ENCODE measurements at regions not wholly inside any gene's neighbourhood (a gene's known extent, or its start where the extent isn't known, plus 50 kb on each side); places are given as distances from the start of the nearest gene placed in this dataset.
A peak's percentile ranks its signal among the peaks of the same experiment; 100 is the strongest.
"Not testable (repeated sequence)": the region's sequence is repeated elsewhere in the genome, so short reads cannot be mapped to it uniquely, and the experiment has no call there.

GRCh38 chr10:117430535-117430934 lies 55.3 kb upstream of the PDZD8 start:
- POLR2A ChIA-PET; H3K4me1 ChIP-seq (ENCODE audit: control insufficient read depth, insufficient read depth, low read length); H3K36me3 ChIP-seq (ENCODE audit: control insufficient read depth in 2 of 2, insufficient read depth in 1 of 2, low read length in 2 of 2); H3K9me3 ChIP-seq (ENCODE audit: control insufficient read depth, insufficient read depth, low read depth, low read length); H3K4me3 ChIP-seq (ENCODE audit: low read depth, low read length); H3K27ac ChIP-seq (ENCODE audit: extremely low read depth, low read depth, low read length): not testable (repeated sequence)
- CTCF ChIA-PET = interaction anchor here (0.6 to 6.0 kb wide), 8 partner anchors 9 to 994 kb away, joined by 3 to 65 read pairs (median 4); no protein-coding TSS in a partner anchor
- TF ChIP-seq ZNF146 (tag by site-specific recombination; IDR thresholded peaks at IDR 0.05) = peak; percentile 96
- TF ChIP-seq ZNF580 (tag by site-specific recombination; IDR thresholded peaks at IDR 0.05) = peak; percentile 65

DNA sequence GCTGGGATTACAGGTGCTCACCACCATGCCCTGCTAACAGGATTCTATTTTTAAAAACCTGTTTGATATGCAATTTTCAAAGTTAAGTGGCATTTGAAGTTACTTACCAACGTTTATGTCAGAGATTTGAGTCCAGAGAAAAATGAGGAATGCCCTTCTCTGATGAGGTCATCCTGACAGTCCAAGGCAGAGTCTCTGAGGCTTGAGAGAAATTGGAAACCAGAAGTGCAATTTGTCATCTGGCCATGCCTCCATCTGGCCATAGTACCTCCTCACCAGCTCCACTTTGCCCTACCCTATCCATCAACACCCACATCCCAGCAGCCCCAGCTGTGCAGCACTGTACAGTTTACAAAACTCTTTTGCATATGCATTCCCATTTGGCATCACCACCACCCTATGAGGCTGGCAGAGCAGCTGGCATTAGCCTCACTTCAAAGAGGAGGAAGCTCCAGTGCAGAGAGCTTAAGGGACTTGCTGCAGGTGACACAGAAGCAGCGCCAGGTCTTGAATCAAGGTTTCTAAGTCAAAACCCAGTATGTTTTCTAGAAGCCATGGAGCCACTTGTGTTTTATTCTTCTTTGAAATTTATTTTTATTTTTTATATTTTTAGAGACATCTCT lies 54.5 kb upstream of the PDZD8 start:
- Histone ChIP-seq H3K9me3 (ENCODE audit: control insufficient read depth, insufficient read depth, low read depth, low read length) (no peaks in the 10 kb centered on the region), H3K36me3 (ENCODE audit: control insufficient read depth in 2 of 2, insufficient read depth in 1 of 2, low read length in 2 of 2) (no peaks in the 10 kb centered on the region), H3K4me1 (ENCODE audit: control insufficient read depth, insufficient read depth, low read length) (no peaks in the 10 kb centered on the region), H3K4me3 (ENCODE audit: low read depth, low read length) (no peak overlapping the region), H3K27ac (ENCODE audit: extremely low read depth, low read depth, low read length) (no peak overlapping the region)
- TF ChIP-seq ZNF629 (tag by site-specific recombination; IDR thresholded peaks at IDR 0.05) (peak; percentile 57; the same call in 1 of the 2 replicates), ZNF174 (tag by site-specific recombination; IDR thresholded peaks at IDR 0.05) (no peak), ZFP37 (tag by site-specific recombination; IDR thresholded peaks at IDR 0.05) (0 out of 2 replicates have a peak, but pooled peaks have one; percentile 28), ATF2 (tag by site-specific recombination; IDR thresholded peaks at IDR 0.05; ENCODE audit: low read depth) (peak; percentile 72), ZFHX2 (tag by site-specific recombination; conservative IDR thresholded peaks at IDR 0.05) (0 out of 2 replicates have a peak, but pooled peaks have one; percentile 20)
- ChIA-PET POLR2A (no interaction called here), CTCF (interaction anchor here (0.6 to 6.0 kb wide), 5 partner anchors 10 to 112 kb away, joined by 3 to 65 read pairs (median 3); no protein-coding TSS in a partner anchor)

GRCh38 chr10:117427356-117427755 lies 52.1 kb upstream of the PDZD8 start:
- Histone ChIP-seq H3K9me3 (ENCODE audit: control insufficient read depth, insufficient read depth, low read depth, low read length) (no peaks in the 10 kb centered on the region), H3K36me3 (ENCODE audit: control insufficient read depth in 2 of 2, insufficient read depth in 1 of 2, low read length in 2 of 2) (no peaks in the 10 kb centered on the region), H3K27ac (ENCODE audit: extremely low read depth, low read depth, low read length) (no peak overlapping the region), H3K4me3 (ENCODE audit: low read depth, low read length) (no peak overlapping the region), H3K4me1 (ENCODE audit: control insufficient read depth, insufficient read depth, low read length) (no peaks in the 10 kb centered on the region)
- ChIA-PET CTCF (interaction anchor here (0.6 to 2.2 kb wide), 2 partner anchors 15 to 1119 kb away, joined by 3 to 9 read pairs; no protein-coding TSS in a partner anchor), POLR2A (interaction anchor here (1.6 kb wide), 1 partner anchor 9 kb away, joined by 4 read pairs; no protein-coding TSS in a partner anchor)
- TF ChIP-seq SCRT2 (tag by site-specific recombination; IDR thresholded peaks at IDR 0.05) = no peak
- no peak for TF ChIP-seq ZNF521 (tag by site-specific recombination; IDR thresholded peaks at IDR 0.05)
- TF ChIP-seq ZBTB8A (tag by site-specific recombination; IDR thresholded peaks at IDR 0.05) = no peak
- no peak for TF ChIP-seq SETDB1 (IDR thresholded peaks at IDR 0.05; ENCODE audit: insufficient read length, low read length)
- TF ChIP-seq, protein P1, sequence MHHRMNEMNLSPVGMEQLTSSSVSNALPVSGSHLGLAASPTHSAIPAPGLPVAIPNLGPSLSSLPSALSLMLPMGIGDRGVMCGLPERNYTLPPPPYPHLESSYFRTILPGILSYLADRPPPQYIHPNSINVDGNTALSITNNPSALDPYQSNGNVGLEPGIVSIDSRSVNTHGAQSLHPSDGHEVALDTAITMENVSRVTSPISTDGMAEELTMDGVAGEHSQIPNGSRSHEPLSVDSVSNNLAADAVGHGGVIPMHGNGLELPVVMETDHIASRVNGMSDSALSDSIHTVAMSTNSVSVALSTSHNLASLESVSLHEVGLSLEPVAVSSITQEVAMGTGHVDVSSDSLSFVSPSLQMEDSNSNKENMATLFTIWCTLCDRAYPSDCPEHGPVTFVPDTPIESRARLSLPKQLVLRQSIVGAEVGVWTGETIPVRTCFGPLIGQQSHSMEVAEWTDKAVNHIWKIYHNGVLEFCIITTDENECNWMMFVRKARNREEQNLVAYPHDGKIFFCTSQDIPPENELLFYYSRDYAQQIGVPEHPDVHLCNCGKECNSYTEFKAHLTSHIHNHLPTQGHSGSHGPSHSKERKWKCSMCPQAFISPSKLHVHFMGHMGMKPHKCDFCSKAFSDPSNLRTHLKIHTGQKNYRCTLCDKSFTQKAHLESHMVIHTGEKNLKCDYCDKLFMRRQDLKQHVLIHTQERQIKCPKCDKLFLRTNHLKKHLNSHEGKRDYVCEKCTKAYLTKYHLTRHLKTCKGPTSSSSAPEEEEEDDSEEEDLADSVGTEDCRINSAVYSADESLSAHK (tag by site-specific recombination; IDR thresholded peaks at IDR 0.05) = no peak
- TF ChIP-seq SALL2 (tag by site-specific recombination; IDR thresholded peaks at IDR 0.05; ENCODE audit: borderline replicate concordance) = no peak
- TF ChIP-seq ZNF777 (tag by site-specific recombination; IDR thresholded peaks at IDR 0.05; ENCODE audit: borderline replicate concordance) = no peak
- TF ChIP-seq ZNF121 (tag by site-specific recombination; IDR thresholded peaks at IDR 0.05) = no peak
- TF ChIP-seq ZNF423 (tag by site-specific recombination; IDR thresholded peaks at IDR 0.05) = no peak
- no peak for TF ChIP-seq ZNF645 (tag by site-specific recombination; IDR thresholded peaks at IDR 0.05)
- no peak for TF ChIP-seq YY1 (tag by site-specific recombination; IDR thresholded peaks at IDR 0.05)
- no peak for TF ChIP-seq ZNF707 (tag by site-specific recombination; IDR thresholded peaks at IDR 0.05)
- TF ChIP-seq ZNF155 (tag by site-specific recombination; IDR thresholded peaks at IDR 0.05) = no peak

Measured in HEK293 (cell line).